WTC11 (cell line): ENCODE measurements at regions not wholly inside any gene's neighbourhood (a gene's known extent, or its start where the extent isn't known, plus 50 kb on each side); places are given as distances from the start of the nearest gene placed in this dataset.
A peak's percentile ranks its signal among the peaks of the same experiment; 100 is the strongest.

ENCODE experiments used
- ATAC-seq: fragments of 200-7000 bp; cut with Tn5 transposase; 2 replicates; pipeline ENCODE4 v1.10.0; 2021; ENCODE audit warnings: mild to moderate bottlenecking, moderate library complexity
- CTCF ChIA-PET: fragments of 300-600 bp; sonication (Branson Sonifier 250); formaldehyde crosslinking; loops from one replicate; lab custom pipeline; 2021; ENCODE audit warnings: antibody characterized with exemption; lab: Charles Lee
- POLR2A ChIA-PET: fragments of 350-600 bp; sonication (Branson Sonifier 250); formaldehyde crosslinking; loops from one replicate; lab custom pipeline; 2021; ENCODE audit warnings: antibody characterized with exemption; lab: Charles Lee
- DNase-seq: peaks from one replicate; pipeline ENCODE4 v3.0.0; 2021; ENCODE audit warnings: low spot score
- H3K27ac Mint-ChIP-seq: 2 replicates; pipeline ENCODE4 v1.8.0; 2021; ENCODE audit warnings: mixed read lengths
- H3K27me3 Mint-ChIP-seq: 2 replicates; pipeline ENCODE4 v1.8.0; 2021; ENCODE audit warnings: low read depth, mild to moderate bottlenecking, moderate library complexity, mixed read lengths
- H3K36me3 Mint-ChIP-seq: 2 replicates; pipeline ENCODE4 v1.8.0; 2021; ENCODE audit warnings: mixed read lengths
- H3K4me1 Mint-ChIP-seq: 2 replicates; pipeline ENCODE4 v1.8.0; 2022; ENCODE audit warnings: mixed read lengths
- H3K4me3 Mint-ChIP-seq: 2 replicates; pipeline ENCODE4 v1.8.0; 2021; ENCODE audit warnings: mild to moderate bottlenecking, moderate library complexity, mixed read lengths
- H3K9me3 Mint-ChIP-seq: 2 replicates; pipeline ENCODE4 v1.8.0; 2021; ENCODE audit warnings: mixed read lengths
- ATF3 ChIP-seq: sonication (generic); formaldehyde crosslinking; conservative IDR thresholded peaks from 2 replicates; pipeline ENCODE4 v1.8.1; 2022; ENCODE audit warnings: mild to moderate bottlenecking, missing genetic modification reagents
- CBFB ChIP-seq: sonication (generic); formaldehyde crosslinking; IDR thresholded peaks from 2 replicates; pipeline ENCODE4 v1.8.1; 2022; ENCODE audit warnings: mild to moderate bottlenecking, low read depth, missing genetic modification reagents
- E2F5 ChIP-seq: sonication (generic); formaldehyde crosslinking; IDR thresholded peaks from 2 replicates; pipeline ENCODE4 v1.8.1; 2022; ENCODE audit warnings: mild to moderate bottlenecking, moderate library complexity, missing genetic modification reagents
- ERG ChIP-seq: fragments of 250-450 bp; sonication (Bioruptor Pico); IDR thresholded peaks from 2 replicates; pipeline ENCODE4 v1.8.0; 2021; ENCODE audit warnings: mild to moderate bottlenecking
- ESRRA ChIP-seq: sonication (generic); formaldehyde crosslinking; IDR thresholded peaks from 2 replicates; pipeline ENCODE4 v1.8.1; 2022; ENCODE audit warnings: mild to moderate bottlenecking, missing genetic modification reagents, borderline replicate concordance
- GRHL2 ChIP-seq: fragments of 250-450 bp; sonication (Bioruptor Pico); IDR thresholded peaks from 2 replicates; pipeline ENCODE4 v1.8.0; 2022; ENCODE audit warnings: mild to moderate bottlenecking, moderate library complexity; ENCODE audit not compliant: insufficient replicate concordance, severe bottlenecking
- HMGA2 ChIP-seq: fragments of 250-450 bp; sonication (Bioruptor Pico); IDR thresholded peaks from 2 replicates; pipeline ENCODE4 v1.4.0; 2021; ENCODE audit warnings: mild to moderate bottlenecking, moderate library complexity
- HMGXB4 ChIP-seq: sonication (generic); formaldehyde crosslinking; IDR thresholded peaks from 2 replicates; pipeline ENCODE4 v1.8.1; 2023; ENCODE audit warnings: mild to moderate bottlenecking, moderate library complexity, missing genetic modification reagents
- KAT7 ChIP-seq: sonication (generic); formaldehyde crosslinking; IDR thresholded peaks from 2 replicates; pipeline ENCODE4 v1.8.1; 2023; ENCODE audit warnings: missing genetic modification reagents, mild to moderate bottlenecking, borderline replicate concordance
- NR2C2 ChIP-seq: sonication (generic); formaldehyde crosslinking; IDR thresholded peaks from 2 replicates; pipeline ENCODE4 v1.8.0; 2022; ENCODE audit warnings: mild to moderate bottlenecking, missing genetic modification reagents
- OVOL2 ChIP-seq: fragments of 250-450 bp; sonication (Bioruptor Pico); IDR thresholded peaks from 2 replicates; pipeline ENCODE4 v1.9.0; 2021; ENCODE audit warnings: mild to moderate bottlenecking, borderline replicate concordance
- PREB ChIP-seq: sonication (generic); formaldehyde crosslinking; IDR thresholded peaks from 2 replicates; pipeline ENCODE4 v1.8.1; 2022; ENCODE audit warnings: mild to moderate bottlenecking, missing genetic modification reagents, moderate library complexity, borderline replicate concordance
- SMAD4 ChIP-seq: sonication (generic); formaldehyde crosslinking; IDR thresholded peaks from 2 replicates; pipeline ENCODE4 v1.8.0; 2022; ENCODE audit warnings: mild to moderate bottlenecking, missing genetic modification reagents
- SOX15 ChIP-seq: fragments of 250-450 bp; sonication (Bioruptor Pico); IDR thresholded peaks from 2 replicates; pipeline ENCODE4 v1.9.0; 2021; ENCODE audit warnings: mild to moderate bottlenecking
- TCF7 ChIP-seq: sonication (generic); formaldehyde crosslinking; IDR thresholded peaks from 2 replicates; pipeline ENCODE4 v1.8.0; 2022; ENCODE audit warnings: mild to moderate bottlenecking, low read depth, missing genetic modification reagents, moderate library complexity
- TEAD1 ChIP-seq: sonication (generic); formaldehyde crosslinking; IDR thresholded peaks from 2 replicates; pipeline ENCODE4 v1.8.0; 2022; ENCODE audit warnings: mild to moderate bottlenecking, missing genetic modification reagents
- USF2 ChIP-seq: sonication (generic); formaldehyde crosslinking; IDR thresholded peaks from 2 replicates; pipeline ENCODE4 v1.8.1; 2023; ENCODE audit warnings: mild to moderate bottlenecking, missing genetic modification reagents, moderate library complexity
- ZNF416 ChIP-seq: fragments of 250-450 bp; sonication (Bioruptor Pico); IDR thresholded peaks from 2 replicates; pipeline ENCODE4 v1.9.0; 2021; ENCODE audit warnings: mild to moderate bottlenecking, inconsistent platforms
- ZNF671 ChIP-seq: fragments of 250-450 bp; sonication (Bioruptor Pico); IDR thresholded peaks from 2 replicates; pipeline ENCODE4 v1.8.0; 2021; ENCODE audit warnings: mild to moderate bottlenecking

- no peak overlapping the region for H3K4me3 Mint-ChIP-seq
- POLR2A ChIA-PET, result no interaction called here
- TF ChIP-seq TEAD1 (CRISPR knock-in tag) (no peak), GRHL2 (CRISPR knock-in tag) (no peak), SMAD4 (CRISPR knock-in tag) (no peak), ESRRA (no peak), PREB (CRISPR knock-in tag) (no peak), ATF3 (no peak), NR2C2 (CRISPR knock-in tag) (no peak)
- H3K4me1 Mint-ChIP-seq, result no peaks in the 10 kb centered on the region
- peaks cover 5% of the 10 kb centered on the region for H3K9me3 Mint-ChIP-seq
- no peaks in the 10 kb centered on the region; the same call in 1 of the 2 replicates for H3K36me3 Mint-ChIP-seq
- CTCF ChIA-PET, result no interaction called here
- no peaks in the 10 kb centered on the region; the same call in 1 of the 2 replicates for H3K27me3 Mint-ChIP-seq
- H3K27ac Mint-ChIP-seq, result no peak overlapping the region
- ATAC-seq, result no peak
- DNase-seq, result no peak
Observed at GRCh38 chrX:117843749-117844148, 272.9 kb downstream of the KLHL13 start.

- no peak for ATAC-seq
- ChIA-PET POLR2A (no interaction called here), CTCF (no interaction called here)
Observed at GRCh38 chrX:117840645-117841044, 276.0 kb downstream of the KLHL13 start.

GRCh38 chrX:117839544-117839943 lies 277.1 kb downstream of the KLHL13 start:
- POLR2A ChIA-PET, result no interaction called here
- CTCF ChIA-PET, result interaction anchor here (0.7 kb wide), 1 partner anchor 146 kb away, joined by 4 read pairs; no protein-coding TSS in a partner anchor
- H3K27ac Mint-ChIP-seq, result no peak overlapping the region
- DNase-seq (no peak), ATAC-seq (peak; percentile 61)
- H3K4me1 Mint-ChIP-seq, result no peaks in the 10 kb centered on the region
- no peaks in the 10 kb centered on the region; the same call in 1 of the 2 replicates for H3K27me3 Mint-ChIP-seq
- H3K9me3 Mint-ChIP-seq, result peaks cover 5% of the 10 kb centered on the region
- no peak overlapping the region for H3K4me3 Mint-ChIP-seq
- no peak for TF ChIP-seq KAT7 (CRISPR knock-in tag)
- no peak for TF ChIP-seq TCF7 (CRISPR knock-in tag)
- TF ChIP-seq SMAD4 (CRISPR knock-in tag), result no peak
- TF ChIP-seq OVOL2 (CRISPR knock-in tag), result no peak
- no peak for TF ChIP-seq SOX15 (CRISPR knock-in tag)
- TF ChIP-seq HMGXB4 (CRISPR knock-in tag), result no peak
- TF ChIP-seq USF2 (CRISPR knock-in tag), result peak; percentile 42
- TF ChIP-seq, all 79 proteins: peak for 1
- no peaks in the 10 kb centered on the region; the same call in 1 of the 2 replicates for H3K36me3 Mint-ChIP-seq

More at GRCh38 chrX:117840645-117841044, 276.0 kb downstream of the KLHL13 start:
- H3K4me1 Mint-ChIP-seq, result no peaks in the 10 kb centered on the region
- H3K9me3 Mint-ChIP-seq, result peaks cover 5% of the 10 kb centered on the region
- no peak overlapping the region for H3K27ac Mint-ChIP-seq
- no peaks in the 10 kb centered on the region; the same call in 1 of the 2 replicates for H3K36me3 Mint-ChIP-seq
- no peak overlapping the region for H3K4me3 Mint-ChIP-seq
- TF ChIP-seq CBFB (CRISPR knock-in tag) (no peak), HMGA2 (CRISPR knock-in tag) (no peak), ERG (CRISPR knock-in tag) (no peak), ZNF416 (CRISPR knock-in tag) (no peak), ZNF671 (CRISPR knock-in tag) (no peak), E2F5 (CRISPR knock-in tag) (no peak)
- DNase-seq, result no peak
- H3K27me3 Mint-ChIP-seq, result no peaks in the 10 kb centered on the region; the same call in 1 of the 2 replicates
